Cerebellar nuclear complex (tissue), 1 donor: ENCODE measurements at regions not wholly inside any gene's neighbourhood (a gene's known extent, or its start where the extent isn't known, plus 50 kb on each side); places are given as distances from the start of the nearest gene placed in this dataset.
A peak's percentile ranks its signal among the peaks of the same experiment; 100 is the strongest.
"Not testable (repeated sequence)": the region's sequence is repeated elsewhere in the genome, so short reads cannot be mapped to it uniquely, and the experiment has no call there.

Source experiments
- DNase-seq, 2 experiments: peaks; one replicate each; lab custom pipeline; 2025; lab: John Stamatoyannopoulos, UW

DNA sequence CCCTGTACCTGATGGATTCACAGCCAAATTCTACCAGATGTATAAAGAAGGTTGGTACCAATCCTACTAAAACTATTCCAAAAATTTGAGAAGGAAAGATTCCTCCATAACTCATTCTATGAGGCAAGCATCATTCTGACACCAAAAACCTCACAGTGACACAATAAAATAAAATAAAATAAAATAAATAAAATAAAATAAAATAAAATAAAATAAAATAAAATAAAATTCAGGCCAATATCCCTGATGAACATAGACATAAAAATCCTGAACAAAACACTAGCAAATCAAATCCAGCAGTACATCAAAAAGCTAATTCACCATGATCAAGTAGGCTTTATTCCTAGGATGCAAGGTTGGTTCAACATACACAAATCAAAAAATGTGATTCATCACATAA, 108.1 kb downstream of the PROX1 start:
- not testable (repeated sequence) for DNase-seq

DNA sequence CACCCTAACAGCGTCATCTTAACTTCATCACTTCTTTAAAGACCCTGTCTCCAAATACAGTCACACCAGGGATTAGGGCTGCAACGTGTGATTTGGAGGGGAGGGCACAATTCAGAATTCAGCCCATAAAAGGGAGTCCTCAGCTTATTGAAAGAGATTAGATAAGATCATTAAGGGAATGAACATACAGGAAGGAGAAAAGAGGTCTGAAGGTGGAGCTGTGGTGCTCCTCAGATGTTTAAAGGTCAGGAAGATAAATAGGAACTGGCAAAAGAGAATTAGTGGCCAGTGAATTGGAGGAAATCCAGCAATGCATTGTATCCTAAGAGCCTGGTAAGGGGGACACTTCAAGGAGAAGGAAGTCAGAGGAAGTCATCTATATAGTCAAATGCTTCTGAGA, 113.5 kb downstream of the PROX1 start:
- DNase-seq = no peak

DNA sequence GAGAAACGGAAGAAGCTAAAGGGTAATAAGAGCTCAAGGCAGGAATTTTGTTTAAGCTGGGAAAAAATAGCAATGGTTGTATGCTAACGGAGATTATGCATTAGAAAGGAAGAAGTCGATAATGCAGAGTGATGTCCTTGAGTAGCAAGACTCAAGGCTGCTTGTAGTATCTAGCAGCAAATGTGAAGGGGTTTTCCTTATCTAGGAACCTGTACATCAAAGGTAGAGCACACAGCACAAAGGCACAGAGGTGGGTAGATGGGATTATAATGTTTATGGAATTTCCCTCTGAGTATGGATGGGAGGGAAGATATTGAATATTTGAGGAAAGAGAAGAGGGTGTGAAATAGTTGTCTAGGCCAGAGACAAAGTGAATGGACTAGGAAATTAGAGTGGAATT, 114.1 kb downstream of the PROX1 start:
- DNase-seq = no peak

DNA sequence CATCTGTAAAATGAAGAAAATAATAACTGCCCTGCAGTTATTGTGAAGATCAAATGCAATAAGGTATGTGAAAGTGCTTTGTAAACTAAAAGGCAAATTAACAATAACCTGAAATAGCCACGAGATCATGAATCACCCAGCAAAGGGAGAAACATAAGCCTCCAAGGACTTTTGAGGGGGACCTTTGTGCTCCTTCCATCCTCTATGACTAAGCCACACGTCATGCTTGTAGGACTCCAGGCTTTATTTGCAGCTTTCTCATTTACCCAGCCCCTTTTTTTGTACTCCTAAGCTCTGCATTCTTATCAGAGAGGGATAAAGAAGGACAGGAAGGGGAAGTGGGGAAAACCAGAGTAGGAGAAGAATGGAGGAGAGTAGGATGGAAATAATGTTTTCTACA, 115.1 kb downstream of the PROX1 start:
- DNase-seq = no peak

DNA sequence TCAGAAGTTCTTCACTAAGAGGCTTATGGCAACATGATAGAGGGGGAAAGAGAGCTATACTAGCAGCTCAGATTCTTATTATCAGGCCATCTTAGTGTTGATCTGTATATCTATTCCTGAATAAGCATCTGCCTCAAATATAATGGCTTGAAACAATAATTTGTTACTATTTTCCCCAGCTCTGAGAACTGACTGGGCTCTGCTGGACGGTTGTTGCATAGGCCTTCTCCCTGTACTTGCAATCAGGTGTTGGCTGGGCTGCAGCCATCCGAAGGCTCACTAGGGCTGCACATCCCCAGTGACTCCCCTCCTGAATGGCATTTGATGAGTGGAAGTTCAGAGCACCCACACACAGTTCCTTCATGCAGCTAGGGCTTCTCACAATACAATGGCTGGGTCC, 116.0 kb downstream of the PROX1 start:
- DNase-seq = no peak

DNA sequence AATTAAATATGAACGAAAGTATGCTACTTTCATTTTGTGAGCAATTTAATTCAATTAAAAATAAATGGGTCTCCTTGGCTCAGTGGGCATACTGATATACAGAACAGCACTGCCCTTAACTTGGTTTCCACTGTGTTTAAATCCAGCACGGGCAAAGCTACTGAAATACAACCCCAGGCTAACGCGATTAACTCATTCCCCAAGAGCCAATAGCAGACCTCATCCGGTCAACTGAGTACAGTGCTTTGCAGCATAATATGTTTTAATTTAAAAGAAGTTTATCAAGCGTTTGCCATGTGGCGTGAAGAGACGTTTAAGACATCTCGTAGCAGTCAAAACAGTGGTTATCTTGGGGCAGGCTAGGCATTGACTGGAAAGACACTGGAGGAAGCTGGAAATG, 118.6 kb downstream of the PROX1 start:
- DNase-seq = no peak

DNA sequence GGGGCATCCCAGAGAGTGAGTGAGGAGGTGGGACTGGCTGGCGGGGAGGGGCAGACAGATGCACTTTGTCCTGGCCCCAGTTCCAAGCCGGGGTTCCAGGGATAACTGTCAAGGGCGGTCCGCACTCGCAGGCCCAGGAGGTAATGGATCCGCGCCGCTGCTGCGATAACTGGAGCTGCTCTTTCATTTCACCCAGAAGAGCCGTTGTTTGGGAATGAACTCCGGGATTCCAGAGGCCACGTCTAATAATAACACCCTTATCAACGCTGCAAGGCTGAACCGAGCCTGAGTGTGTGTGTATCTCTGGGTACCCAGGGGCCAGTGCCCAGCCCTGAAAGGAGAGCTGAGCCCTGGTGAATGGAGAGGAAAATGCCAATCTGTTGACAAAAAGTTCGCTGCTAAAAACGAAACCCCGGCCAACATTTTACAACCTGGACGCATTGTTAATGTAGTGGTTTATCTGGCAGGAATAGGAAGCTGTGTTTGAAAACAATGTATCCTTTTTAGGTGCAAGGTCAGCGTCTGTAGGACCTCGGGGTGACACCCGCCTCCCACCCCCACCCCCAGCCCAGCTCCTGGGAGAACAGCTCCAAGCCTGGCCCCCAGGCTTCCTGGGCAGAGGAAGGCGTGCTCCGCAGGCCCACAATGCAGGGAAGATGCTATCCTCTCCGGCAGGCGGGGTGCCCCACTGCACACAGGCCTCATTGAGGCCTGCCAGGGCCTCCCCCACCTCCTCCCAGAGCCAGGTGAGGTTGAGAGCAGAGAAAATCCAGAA, 119.7 kb downstream of the PROX1 start:
- DNase-seq = no peak

DNA sequence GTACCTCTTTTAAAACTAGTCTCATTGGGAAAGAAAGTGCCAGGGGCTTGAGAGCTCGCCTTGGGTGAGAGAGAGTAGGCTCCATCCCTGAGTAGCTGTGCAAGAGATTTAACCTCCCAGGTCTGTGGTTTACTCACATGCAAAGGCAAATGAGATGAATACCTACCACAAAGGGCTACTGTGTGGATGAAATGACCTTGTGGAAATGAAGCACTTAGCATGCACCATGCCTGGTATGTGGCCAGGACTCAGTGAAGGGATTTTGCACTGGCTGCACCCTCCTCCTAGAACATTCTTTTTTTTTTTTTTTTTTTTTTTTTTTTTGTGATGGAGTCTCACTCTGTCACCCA, 120.3 kb downstream of the PROX1 start:
- DNase-seq = no peak

DNA sequence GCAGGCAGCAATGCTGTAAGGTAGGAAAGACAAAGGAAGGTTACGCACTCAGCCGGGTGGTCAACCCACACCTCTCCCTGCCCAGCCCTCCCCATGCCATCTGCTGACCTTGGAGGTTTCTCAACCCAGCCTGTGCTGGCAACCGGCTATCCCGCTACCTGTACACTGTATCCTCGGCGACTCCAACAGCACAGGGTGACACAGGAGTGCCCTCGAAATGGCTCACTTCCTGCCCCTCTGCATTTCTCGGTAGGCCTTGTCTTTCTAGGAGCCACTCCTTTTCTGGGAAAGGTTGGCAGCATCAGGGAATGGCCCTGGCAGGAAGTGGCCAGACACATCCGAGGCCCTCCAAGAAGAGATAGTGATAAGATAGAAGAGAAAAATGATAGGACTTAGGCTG, 124.0 kb downstream of the PROX1 start:
- no peak for DNase-seq

DNA sequence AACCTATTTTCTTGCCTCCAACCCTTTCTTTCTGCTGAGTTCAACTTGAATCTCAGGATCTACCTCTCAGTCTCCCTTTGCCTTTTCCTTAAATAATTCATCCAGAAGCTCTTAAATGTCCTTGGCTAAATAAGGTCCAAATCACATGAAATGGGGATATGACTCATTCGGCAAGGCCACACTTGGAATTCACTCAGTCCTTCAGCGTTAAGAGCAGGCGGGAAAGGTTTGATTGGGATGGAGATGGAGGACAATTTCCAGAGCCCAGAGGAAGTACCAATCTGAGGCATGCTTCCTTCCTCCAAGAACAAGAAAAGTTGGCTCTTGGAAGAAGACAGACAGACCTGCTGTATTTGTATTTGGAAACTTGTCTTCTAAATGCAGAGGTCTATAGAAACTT, 128.5 kb downstream of the PROX1 start:
- DNase-seq = no peak

DNA sequence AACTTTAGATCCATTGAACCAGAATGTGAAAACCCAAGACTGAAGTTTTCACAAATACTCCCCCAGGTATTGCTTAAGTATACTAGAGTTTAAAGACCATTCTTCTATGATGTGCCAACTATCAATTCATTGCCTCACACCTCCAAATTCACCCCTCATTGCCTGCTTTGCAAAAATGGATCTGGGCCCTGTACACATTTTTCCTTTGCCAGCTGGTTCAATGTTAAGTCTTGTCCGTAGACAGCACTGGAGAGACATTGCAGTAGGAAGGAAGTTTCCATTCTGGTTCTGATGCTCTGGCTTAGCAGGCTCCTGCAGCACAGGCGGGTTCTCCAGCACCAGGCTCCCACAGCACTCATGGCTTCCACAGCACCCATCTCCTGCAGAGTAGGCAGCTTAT, 130.0 kb downstream of the PROX1 start:
- no peak for DNase-seq

DNA sequence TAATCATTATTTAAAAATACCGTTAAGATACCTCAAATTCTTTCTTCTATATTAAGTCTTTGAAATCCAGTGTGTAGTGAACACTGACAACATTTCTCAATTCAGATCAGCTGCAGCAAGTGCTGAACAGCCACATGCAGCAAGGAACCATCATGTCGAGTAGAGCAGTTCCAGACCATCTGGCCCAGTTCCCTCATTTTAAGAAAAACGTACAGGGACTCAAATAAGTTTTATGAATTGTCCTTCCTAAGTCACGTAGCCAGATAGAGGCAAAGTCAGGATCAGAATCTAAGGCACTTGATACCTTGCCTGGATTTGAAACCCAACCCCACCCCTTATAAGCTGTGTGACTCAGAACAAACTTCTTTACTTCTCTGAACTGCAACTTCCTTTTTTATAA, 132.4 kb downstream of the PROX1 start:
- no peak for DNase-seq

DNA sequence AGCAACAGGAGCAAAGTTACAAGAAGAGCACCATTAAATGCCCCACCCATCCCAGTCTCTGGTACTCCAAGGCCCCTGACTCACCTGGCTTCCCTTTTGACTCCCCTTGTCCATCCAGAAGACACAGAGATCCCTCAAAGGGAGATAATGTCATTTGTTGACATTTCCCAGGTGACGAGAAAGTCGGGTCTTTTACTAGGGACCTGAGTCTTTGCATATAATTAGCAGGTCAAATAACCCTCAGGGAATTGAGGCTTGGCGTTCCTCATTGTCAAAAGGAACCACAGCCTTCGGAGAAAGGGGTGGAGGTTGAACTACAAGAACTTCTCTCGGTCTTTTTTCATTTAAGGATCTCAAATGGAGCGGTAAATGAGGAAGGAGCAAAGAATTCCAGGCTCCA, 133.2 kb downstream of the PROX1 start:
- no peak for DNase-seq

DNA sequence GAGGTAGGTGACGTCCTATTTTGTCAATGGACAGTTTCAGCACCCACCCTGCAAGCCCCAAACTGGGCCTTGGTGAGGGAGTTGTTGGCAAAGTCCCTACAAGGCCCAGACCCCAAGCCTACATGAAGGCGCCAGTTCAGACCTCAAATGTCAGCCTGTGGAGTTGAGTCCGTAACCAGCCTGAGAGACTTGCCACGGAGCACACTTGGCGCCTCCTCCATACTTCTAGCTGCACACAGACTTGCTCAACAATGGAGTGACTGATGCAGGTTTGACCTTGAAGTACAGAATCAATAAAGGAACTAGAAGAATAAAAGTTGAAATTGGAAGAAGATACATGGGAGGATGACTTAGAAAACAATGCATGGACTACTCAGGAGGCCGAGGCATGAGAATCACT, 134.3 kb downstream of the PROX1 start:
- DNase-seq = no peak

DNA sequence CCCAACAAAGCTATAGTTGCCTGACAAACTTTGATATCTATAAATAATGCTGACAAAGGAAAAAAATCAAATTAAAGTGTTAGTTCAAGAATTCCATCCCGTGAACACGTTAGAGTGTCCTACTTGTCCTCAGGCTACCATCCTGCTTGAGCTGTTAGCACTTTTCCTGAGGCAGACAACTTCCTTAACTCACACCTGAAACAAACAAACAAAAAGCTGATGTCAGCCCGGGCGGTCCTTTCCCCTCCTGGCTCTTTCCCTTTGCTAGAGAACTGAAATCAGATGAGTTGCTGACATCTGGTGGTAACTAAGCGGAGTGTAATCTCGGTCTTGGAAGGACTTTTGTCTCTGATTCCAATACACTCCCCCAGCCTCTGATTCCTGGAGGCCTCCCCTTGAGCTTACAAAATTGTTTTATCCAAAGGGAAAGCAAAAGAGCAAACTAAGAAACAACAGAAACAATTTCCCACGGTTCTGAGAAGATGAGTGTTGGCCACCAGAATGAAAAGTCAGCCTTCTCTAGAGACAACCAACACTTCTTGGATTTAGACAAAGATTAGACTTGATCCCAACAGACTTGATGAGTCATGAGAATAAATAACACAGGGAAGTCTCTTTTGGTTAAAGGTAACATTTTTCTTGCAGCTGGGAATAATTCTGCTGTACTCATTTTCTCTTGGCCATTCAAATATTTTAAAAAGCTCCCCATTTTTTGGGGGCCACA, 135.4 kb downstream of the PROX1 start:
- peak in 1 of 2 experiments; percentile 30 for DNase-seq

DNA sequence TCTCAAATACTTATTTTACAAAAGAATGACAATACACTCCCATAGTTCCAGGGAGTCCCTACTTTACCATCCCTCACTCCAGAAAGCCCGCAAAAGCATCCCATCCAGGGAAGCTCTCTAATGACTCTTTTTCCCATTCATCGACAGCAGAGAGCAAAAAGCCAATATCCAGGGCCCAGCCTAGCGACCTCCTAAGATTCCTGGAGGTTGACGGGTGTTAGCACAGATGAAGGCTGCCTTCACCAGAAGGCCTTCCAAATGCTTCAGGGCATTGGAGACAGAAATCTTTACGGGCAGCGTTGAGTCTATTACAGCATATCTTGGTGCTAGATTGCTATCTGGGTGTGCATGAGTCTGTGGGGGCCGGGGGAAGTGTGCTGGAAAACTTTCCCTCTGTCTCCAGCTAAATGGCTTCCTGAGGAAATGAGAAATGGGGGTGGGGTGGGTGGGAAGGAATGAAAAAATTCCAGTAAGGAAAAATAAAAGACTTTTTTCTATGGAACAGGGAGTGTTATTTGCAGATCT, 136.6 kb downstream of the PROX1 start:
- no peak for DNase-seq

DNA sequence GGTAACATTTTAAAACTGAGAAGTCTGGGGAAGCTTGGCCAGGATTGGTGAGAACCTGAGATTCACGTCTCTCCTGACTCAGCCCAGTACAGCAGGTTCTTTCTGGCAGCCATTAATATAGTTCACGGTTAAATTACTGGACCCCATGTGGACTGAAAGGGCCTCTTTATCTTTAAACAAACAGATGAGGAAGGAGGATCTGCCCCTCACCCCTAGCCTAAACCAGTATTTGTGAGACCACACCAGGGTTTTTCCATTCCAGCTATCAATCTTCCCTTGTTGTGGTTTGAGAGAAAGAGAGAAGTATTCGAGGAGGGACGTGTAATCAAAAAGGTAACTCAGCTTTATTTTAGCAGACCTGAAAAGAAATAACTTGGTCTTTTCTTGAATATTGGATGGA, 137.1 kb downstream of the PROX1 start:
- no peak for DNase-seq

DNA sequence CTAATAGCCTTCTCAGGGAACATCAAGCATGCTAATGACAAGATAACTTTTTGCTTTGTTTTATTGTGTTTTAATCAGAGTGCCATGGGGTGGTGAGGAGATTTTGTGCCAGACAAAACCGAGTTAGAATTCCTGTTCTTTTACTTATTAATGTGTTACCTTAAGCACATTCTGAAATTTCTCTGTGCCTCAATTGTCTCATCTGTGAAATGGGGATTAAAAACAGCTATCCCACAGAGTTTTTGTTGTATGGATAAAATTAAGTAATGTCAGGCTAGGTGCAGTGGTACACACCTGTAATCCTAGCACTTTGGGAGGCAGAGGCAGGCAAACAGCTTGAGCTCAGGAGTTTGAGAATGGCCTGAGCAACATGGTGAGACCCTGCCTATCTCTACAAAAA, 138.0 kb downstream of the PROX1 start:
- no peak for DNase-seq

DNA sequence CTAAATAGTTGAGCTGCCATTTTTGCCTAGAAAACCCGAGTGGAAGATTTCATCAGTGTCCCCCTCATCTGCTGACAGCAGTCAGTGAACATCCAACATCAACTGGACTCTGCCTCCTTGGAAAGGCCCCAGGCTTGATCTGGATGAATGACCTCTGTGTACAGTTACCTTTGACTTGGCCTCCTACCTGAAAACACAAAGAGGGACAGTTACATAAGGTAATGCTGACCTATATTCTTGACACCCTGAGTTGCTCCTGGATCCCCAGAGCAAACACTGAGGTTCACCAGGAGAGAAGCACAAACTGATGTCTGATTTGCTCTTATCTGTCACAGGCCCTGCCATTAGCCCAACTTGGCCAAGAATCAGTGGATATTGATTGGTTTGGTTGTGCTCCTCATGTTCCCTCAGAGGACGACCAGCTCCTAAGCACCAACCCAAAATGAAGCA, 138.9 kb downstream of the PROX1 start:
- no peak for DNase-seq

DNA sequence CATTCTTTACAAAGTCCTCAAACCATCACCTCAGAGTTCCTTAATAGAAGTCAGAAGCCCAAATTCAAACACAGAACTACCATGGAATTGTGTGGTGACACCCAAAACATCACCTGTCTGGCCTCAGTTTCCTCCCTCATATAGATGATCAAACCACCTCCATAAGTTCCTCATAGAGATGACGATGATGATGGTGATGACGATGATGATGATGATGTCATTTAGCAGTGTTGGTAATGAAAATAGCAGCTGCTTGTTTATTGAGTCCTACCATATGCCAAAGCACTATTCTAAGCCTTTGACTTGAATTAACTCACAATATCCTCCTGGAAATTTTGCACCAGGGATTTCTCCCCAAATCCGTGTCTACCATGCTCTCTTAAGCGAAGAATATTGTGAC, 139.9 kb downstream of the PROX1 start:
- DNase-seq = no peak

DNA sequence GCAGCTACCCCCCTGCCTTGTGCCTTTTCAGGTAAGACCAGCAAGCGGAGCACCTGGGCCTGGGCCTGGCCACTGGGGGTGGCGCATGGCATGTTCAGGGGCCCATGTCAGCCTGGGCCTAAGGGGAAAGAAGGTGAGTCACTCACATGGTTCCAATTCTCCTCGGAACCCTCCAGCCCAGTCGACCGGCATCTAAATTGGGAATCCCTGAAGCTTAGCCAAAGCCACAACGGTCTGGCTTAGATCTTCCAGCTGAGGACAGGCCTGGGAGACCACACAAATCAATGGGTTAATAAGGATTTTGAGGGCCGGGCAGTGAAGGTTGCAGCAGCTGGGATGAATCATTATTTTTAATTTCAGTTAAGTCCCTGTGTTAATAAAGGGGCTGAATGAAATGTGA, 145.1 kb upstream of the SMYD2 start:
- DNase-seq = no peak

DNA sequence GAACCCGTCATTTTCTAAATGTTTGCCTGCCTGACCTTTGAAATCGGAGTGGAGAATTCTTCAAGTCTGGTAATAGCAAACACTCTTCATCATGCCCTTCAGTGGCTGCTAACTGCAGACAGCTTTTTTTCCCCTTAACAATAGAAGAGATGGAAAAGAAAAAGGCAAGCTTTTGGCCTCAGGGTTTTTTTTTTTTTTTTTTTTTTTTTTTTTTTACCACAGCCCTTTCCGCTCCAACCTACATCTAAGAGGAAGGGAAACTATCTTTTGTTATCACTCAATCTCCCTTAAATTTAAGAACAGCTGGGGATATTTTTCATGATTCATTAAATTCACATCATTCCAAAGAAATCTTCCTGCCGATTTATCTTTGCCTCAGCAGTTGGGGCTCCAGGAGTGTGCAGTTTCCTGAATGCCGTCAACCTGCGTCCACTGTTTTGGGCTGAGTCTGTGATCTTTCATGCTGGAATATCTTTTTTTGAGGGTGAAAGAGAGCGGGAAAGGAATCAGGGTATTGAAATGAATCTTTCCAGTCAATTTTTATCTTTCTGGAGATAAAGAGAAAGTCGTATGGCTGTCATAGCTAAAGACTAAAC, 144.5 kb upstream of the SMYD2 start:
- DNase-seq = no peak

DNA sequence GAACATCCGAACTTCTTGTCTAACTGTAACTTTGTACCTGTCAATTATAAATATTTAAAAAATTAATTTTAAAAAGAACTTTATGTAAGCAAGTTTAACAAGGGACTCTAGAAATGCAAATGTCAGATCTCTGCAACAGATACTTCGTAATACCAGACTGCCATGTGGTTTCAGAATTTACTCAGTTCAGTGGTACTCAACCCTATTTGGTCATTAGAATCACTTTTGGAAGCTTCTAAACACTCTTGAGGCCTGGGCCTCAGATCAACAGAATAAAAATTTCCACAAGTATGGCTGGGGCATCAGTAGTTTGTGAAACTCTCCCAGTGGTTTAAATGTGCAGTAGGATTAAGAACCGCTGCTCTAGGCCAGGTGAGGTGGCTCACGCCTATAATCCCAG, 139.5 kb upstream of the SMYD2 start:
- DNase-seq = no peak
